GM23248 (cell line): ENCODE measurements at regions not wholly inside any gene's neighbourhood (a gene's known extent, or its start where the extent isn't known, plus 50 kb on each side); places are given as distances from the start of the nearest gene placed in this dataset.

Experiments used
- EZH2 ChIP-seq: fragments of 200-600 bp; sonication (generic); IDR thresholded peaks from 2 replicates; pipeline ENCODE4 v1.6.1; 2018; ENCODE audit warnings: antibody characterized with exemption, mild to moderate bottlenecking; ENCODE audit not compliant: insufficient read depth, poor library complexity, severe bottlenecking
- EZH2phosphoT487 ChIP-seq: fragments of 200-600 bp; sonication (generic); IDR thresholded peaks from 2 replicates; pipeline ENCODE4 v1.6.1; 2018; ENCODE audit warnings: antibody characterized with exemption, moderate library complexity, mild to moderate bottlenecking, low read depth; ENCODE audit not compliant: insufficient read depth

GRCh38 chr6:23354004-23354403, 772.0 kb upstream of the NRSN1 start:
- TF ChIP-seq EZH2 (no peak), EZH2phosphoT487 (no peak)
